Naive thymus-derived CD4-positive, alpha-beta T cell (primary cell): ENCODE measurements at regions not wholly inside any gene's neighbourhood (a gene's known extent, or its start where the extent isn't known, plus 50 kb on each side); places are given as distances from the start of the nearest gene placed in this dataset.
"Not testable (repeated sequence)": the region's sequence is repeated elsewhere in the genome, so short reads cannot be mapped to it uniquely, and the experiment has no call there.

Source experiments
- ATAC-seq: fragments of 150-1000 bp; cut with Tn5 transposase; 2 replicates; pipeline ENCODE4 v1.10.0; 2021; ENCODE audit warnings: mild to moderate bottlenecking, moderate library complexity
- CTCF ChIA-PET: fragments of 350-600 bp; sonication (Branson Sonifier 250); formaldehyde crosslinking; loops from one replicate; lab custom pipeline; 2021; ENCODE audit warnings: antibody characterized with exemption; lab: Charles Lee
- POLR2A ChIA-PET: fragments of 350-600 bp; sonication (Branson Sonifier 250); formaldehyde crosslinking; loops from one replicate; lab custom pipeline; 2021; ENCODE audit warnings: antibody characterized with exemption, inconsistent platforms; lab: Charles Lee
- DNase-seq, 9 donors: peaks; one replicate each; pipeline versions ENCODE4 v3.0.0 to v3.0.0-alpha.2; 2020 to 2022; ENCODE audit warnings: mixed read lengths in 1 of 9
- H3K27ac ChIP-seq: one replicate; pipeline ENCODE4 v1.7.0; 2013; ENCODE audit warnings: mild to moderate bottlenecking, low read depth, low read length, moderate library complexity
- H3K27me3 ChIP-seq, 2 donors: one replicate each; pipeline ENCODE4 v1.7.0; 2013; ENCODE audit warnings: low read length in 2 of 2, mild to moderate bottlenecking in 2 of 2, moderate library complexity in 2 of 2; ENCODE audit not compliant: control insufficient read depth in 2 of 2, insufficient read depth in 2 of 2
- H3K36me3 ChIP-seq, 3 experiments: 1 replicate in 2 of 3; 2 replicates in 1 of 3; pipeline ENCODE4 v1.7.0; 2013; ENCODE audit warnings: low read length in 3 of 3, mild to moderate bottlenecking in 3 of 3, moderate library complexity in 1 of 3; ENCODE audit not compliant: insufficient read depth in 3 of 3, control insufficient read depth in 2 of 3
- H3K4me1 ChIP-seq, 2 donors: one replicate each; pipeline ENCODE4 v1.7.0; 2013; ENCODE audit warnings: low read length in 2 of 2, mild to moderate bottlenecking in 2 of 2, moderate library complexity in 1 of 2; ENCODE audit not compliant: control insufficient read depth in 2 of 2, insufficient read depth in 2 of 2
- H3K4me3 ChIP-seq: 2 replicates; pipeline ENCODE4 v1.7.0; 2013; ENCODE audit warnings: mild to moderate bottlenecking, low read length
- H3K9me3 ChIP-seq, 3 experiments: 1 replicate in 2 of 3; 2 replicates in 1 of 3; pipeline ENCODE4 v1.7.0; 2013; ENCODE audit warnings: low read length in 3 of 3; ENCODE audit not compliant: control insufficient read depth in 2 of 3
- H3K27ac Mint-ChIP-seq, 9 donors: one replicate each; pipeline ENCODE4 v1.8.0; 2020 to 2022; ENCODE audit warnings: mixed read lengths in 9 of 9, mild to moderate bottlenecking in 8 of 9, moderate library complexity in 5 of 9, inconsistent platforms in 2 of 9
- H3K27me3 Mint-ChIP-seq, 5 donors: one replicate each; pipeline ENCODE4 v1.8.0; 2021 to 2022; ENCODE audit warnings: mixed read lengths in 5 of 5, mild to moderate bottlenecking in 1 of 5
- H3K36me3 Mint-ChIP-seq, 5 donors: one replicate each; pipeline ENCODE4 v1.8.0; 2020 to 2022; ENCODE audit warnings: mixed read lengths in 5 of 5, mild to moderate bottlenecking in 3 of 5, inconsistent platforms in 1 of 5
- H3K4me1 Mint-ChIP-seq, 7 donors: one replicate each; pipeline ENCODE4 v1.8.0; 2020 to 2022; ENCODE audit warnings: mixed read lengths in 7 of 7, mild to moderate bottlenecking in 3 of 7, inconsistent platforms in 1 of 7
- H3K4me3 Mint-ChIP-seq, 10 donors: one replicate each; pipeline ENCODE4 v1.8.0; 2020 to 2022; ENCODE audit warnings: mild to moderate bottlenecking in 10 of 10, mixed read lengths in 10 of 10, moderate library complexity in 6 of 10, inconsistent platforms in 2 of 10
- H3K9me3 Mint-ChIP-seq, 11 donors: one replicate each; pipeline ENCODE4 v1.8.0; 2020 to 2022; ENCODE audit warnings: mixed read lengths in 11 of 11, mild to moderate bottlenecking in 4 of 11, inconsistent platforms in 1 of 11, moderate library complexity in 1 of 11
- intact Hi-C, 2 donors: fragments of 100-400 bp; cut with micrococcal nuclease; formaldehyde crosslinking; loops; one replicate each; pipeline ENCODE4 v1.15.1; 2023

GRCh38 chr12:66751432-66752113 is 72.7 kb upstream of the GRIP1 start:
- ChIA-PET POLR2A (no interaction called here), CTCF (interaction anchor here (1.1 kb wide), 1 partner anchor 41 kb away, joined by 3 read pairs; no protein-coding TSS in a partner anchor)
- no peak for DNase-seq
- H3K36me3 Mint-ChIP-seq: peaks cover 0 to 3% (median 0%) of the 10 kb centered on the region in 5 donors
- intact Hi-C loops: no loop called here
- H3K4me1 ChIP-seq: no peaks in the 10 kb centered on the region
- peaks cover 0 to 9% (median 8%) of the 10 kb centered on the region in 7 donors for H3K4me1 Mint-ChIP-seq
- H3K9me3 Mint-ChIP-seq: peaks cover 0 to 1% (median 0%) of the 10 kb centered on the region in 11 donors
- no peaks in the 10 kb centered on the region for H3K36me3 ChIP-seq
- H3K27me3 Mint-ChIP-seq: peaks cover 0 to 35% (median 4%) of the 10 kb centered on the region in 5 donors
- H3K4me3 Mint-ChIP-seq: no peak overlapping the region
- H3K4me3 ChIP-seq: no peak overlapping the region
- H3K9me3 ChIP-seq: no peaks in the 10 kb centered on the region
- H3K27ac ChIP-seq: no peak overlapping the region
- ATAC-seq: no peak
- no peaks in the 10 kb centered on the region for H3K27me3 ChIP-seq
- no peak overlapping the region for H3K27ac Mint-ChIP-seq

- POLR2A ChIA-PET: no interaction called here
- Mint-ChIP-seq H3K4me1 (peaks cover 0 to 9% (median 8%) of the 10 kb centered on the region in 7 donors), H3K36me3 (peaks cover 0 to 3% (median 0%) of the 10 kb centered on the region in 5 donors), H3K4me3 (no peak overlapping the region), H3K27ac (no peak overlapping the region), H3K9me3 (peaks cover 0 to 3% (median 0%) of the 10 kb centered on the region in 11 donors), H3K27me3 (peaks cover 0 to 35% (median 4%) of the 10 kb centered on the region in 5 donors)
- Histone ChIP-seq H3K9me3 (no peaks in the 10 kb centered on the region), H3K4me3 (no peak overlapping the region), H3K4me1 (no peaks in the 10 kb centered on the region), H3K36me3 (no peaks in the 10 kb centered on the region), H3K27me3 (no peaks in the 10 kb centered on the region), H3K27ac (no peak overlapping the region)
- CTCF ChIA-PET: no interaction called here
- DNase-seq (no peak), ATAC-seq (no peak)
- intact Hi-C loops: no loop called here
Observed at GRCh38 chr12:66753810-66754209, 74.9 kb upstream of the GRIP1 start.

- ChIA-PET CTCF (no interaction called here), POLR2A (interaction anchor here (0.9 kb wide), 1 partner anchor 13 kb away, joined by 3 read pairs; no protein-coding TSS in a partner anchor)
- ATAC-seq (no peak), DNase-seq (no peak)
- H3K9me3 ChIP-seq: no peaks in the 10 kb centered on the region
- peaks cover 0 to 9% (median 8%) of the 10 kb centered on the region in 7 donors for H3K4me1 Mint-ChIP-seq
- H3K4me3 Mint-ChIP-seq: no peak overlapping the region
- no peak overlapping the region for H3K27ac ChIP-seq
- H3K27me3 Mint-ChIP-seq: peaks cover 0 to 29% (median 4%) of the 10 kb centered on the region in 5 donors
- no peak overlapping the region for H3K4me3 ChIP-seq
- H3K36me3 Mint-ChIP-seq: peaks cover 0 to 5% (median 0%) of the 10 kb centered on the region in 5 donors
- no peaks in the 10 kb centered on the region for H3K4me1 ChIP-seq
- intact Hi-C loops: no loop called here
- H3K9me3 Mint-ChIP-seq: peaks cover 0 to 5% (median under 1%) of the 10 kb centered on the region in 11 donors
- no peaks in the 10 kb centered on the region for H3K36me3 ChIP-seq
- H3K27ac Mint-ChIP-seq: no peak overlapping the region
- H3K27me3 ChIP-seq: no peaks in the 10 kb centered on the region
Observed at GRCh38 chr12:66755727-66756395, 77.0 kb upstream of the GRIP1 start.

GRCh38 chr12:66756631-66757030 is 77.8 kb upstream of the GRIP1 start:
- Histone ChIP-seq H3K36me3 (no peaks in the 10 kb centered on the region), H3K27ac (no peak overlapping the region), H3K4me1 (no peaks in the 10 kb centered on the region), H3K27me3 (no peaks in the 10 kb centered on the region), H3K4me3 (no peak overlapping the region), H3K9me3 (no peaks in the 10 kb centered on the region)
- ATAC-seq (no peak), DNase-seq (no peak)
- Mint-ChIP-seq H3K9me3 (peaks cover 0 to 9% (median 5%) of the 10 kb centered on the region in 11 donors), H3K4me1 (peaks cover 0 to 9% (median 8%) of the 10 kb centered on the region in 7 donors), H3K4me3 (no peak overlapping the region), H3K27me3 (peaks cover 0 to 28% (median 4%) of the 10 kb centered on the region in 5 donors), H3K36me3 (peaks cover 0 to 9% (median 0%) of the 10 kb centered on the region in 5 donors), H3K27ac (no peak overlapping the region)
- intact Hi-C loops: no loop called here
- ChIA-PET CTCF (no interaction called here), POLR2A (interaction anchor here (0.9 kb wide), 1 partner anchor 14 kb away, joined by 3 read pairs; no protein-coding TSS in a partner anchor)

- Mint-ChIP-seq H3K4me1 (peaks cover 1 to 20% (median 13%) of the 10 kb centered on the region in 7 donors), H3K27me3 (peaks cover 0 to 33% (median 0%) of the 10 kb centered on the region in 5 donors)
- H3K36me3 Mint-ChIP-seq, H3K4me3 Mint-ChIP-seq, CTCF ChIA-PET, intact Hi-C loops, DNase-seq, H3K27ac ChIP-seq, ATAC-seq, H3K9me3 ChIP-seq, H3K9me3 Mint-ChIP-seq, H3K4me1 ChIP-seq, H3K4me3 ChIP-seq, H3K36me3 ChIP-seq, POLR2A ChIA-PET, H3K27me3 ChIP-seq, H3K27ac Mint-ChIP-seq: not testable (repeated sequence)
Observed at GRCh38 chr12:66760122-66760521, 81.2 kb upstream of the GRIP1 start.

- H3K27me3 ChIP-seq: no peaks in the 10 kb centered on the region
- peaks cover 0 to 32% of the 10 kb centered on the region in 2 donors for H3K4me1 ChIP-seq
- CTCF ChIA-PET: no interaction called here
- peaks cover 0 to 32% (median 0%) of the 10 kb centered on the region in 5 donors for H3K27me3 Mint-ChIP-seq
- no peak overlapping the region for H3K4me3 Mint-ChIP-seq
- DNase-seq: no peak
- no peaks in the 10 kb centered on the region for H3K9me3 ChIP-seq
- no peak overlapping the region for H3K27ac ChIP-seq
- H3K9me3 Mint-ChIP-seq: peaks cover 0 to 10% (median 5%) of the 10 kb centered on the region in 11 donors
- peaks cover 0 to 9% (median 2%) of the 10 kb centered on the region in 5 donors for H3K36me3 Mint-ChIP-seq
- POLR2A ChIA-PET: interaction anchor here (0.9 to 1.4 kb wide), 2 partner anchors 15 to 54 kb away, joined by 4 to 5 read pairs; no protein-coding TSS in a partner anchor
- no peak overlapping the region for H3K27ac Mint-ChIP-seq
- intact Hi-C loops: no loop called here
- peaks cover 12 to 46% (median 37%) of the 10 kb centered on the region in 7 donors for H3K4me1 Mint-ChIP-seq
- no peak overlapping the region for H3K4me3 ChIP-seq
- no peaks in the 10 kb centered on the region for H3K36me3 ChIP-seq
- no peak for ATAC-seq
Observed at GRCh38 chr12:66763467-66763866, 84.6 kb upstream of the GRIP1 start.
